Gastrocnemius medialis (tissue), 4 donors: ENCODE measurements at regions not wholly inside any gene's neighbourhood (a gene's known extent, or its start where the extent isn't known, plus 50 kb on each side); places are given as distances from the start of the nearest gene placed in this dataset.

Source experiments
- CTCF ChIP-seq, 5 experiments: fragments of 450-650 bp in 3 of 5; fragments of 200-600 bp in 2 of 5; sonication (generic) in 2 of 5; IDR thresholded peaks in 4 of 5; conservative IDR thresholded peaks in 1 of 5; 1 replicate in 4 of 5; 2 replicates in 1 of 5; pipeline ENCODE4 v1.5.1; 2016 to 2019; ENCODE audit warnings: antibody characterized with exemption in 5 of 5, mild to moderate bottlenecking in 3 of 5, moderate library complexity in 3 of 5
- POLR2A ChIP-seq, 2 donors: fragments of 450-650 bp; IDR thresholded peaks; one replicate each; pipeline ENCODE4 v1.6.1; 2017; ENCODE audit warnings: antibody characterized with exemption in 2 of 2, mild to moderate bottlenecking in 2 of 2, moderate library complexity in 2 of 2

GRCh38 chr14:45332360-45332988, 79.5 kb upstream of the MIS18BP1 start:
- no peak for TF ChIP-seq CTCF (IDR thresholded peaks at IDR 0.05 in 4 of 5, conservative IDR thresholded peaks at IDR 0.05 in 1 of 5)
- TF ChIP-seq POLR2A (IDR thresholded peaks at IDR 0.05), result no peak
